ENCODE measurements at regions not wholly inside any gene's neighbourhood (a gene's known extent, or its start where the extent isn't known, plus 50 kb on each side); places are given as distances from the start of the nearest gene placed in this dataset.

- DNase-seq (ENCODE audit: low read depth): no peak
- TF ChIP-seq, protein P1, sequence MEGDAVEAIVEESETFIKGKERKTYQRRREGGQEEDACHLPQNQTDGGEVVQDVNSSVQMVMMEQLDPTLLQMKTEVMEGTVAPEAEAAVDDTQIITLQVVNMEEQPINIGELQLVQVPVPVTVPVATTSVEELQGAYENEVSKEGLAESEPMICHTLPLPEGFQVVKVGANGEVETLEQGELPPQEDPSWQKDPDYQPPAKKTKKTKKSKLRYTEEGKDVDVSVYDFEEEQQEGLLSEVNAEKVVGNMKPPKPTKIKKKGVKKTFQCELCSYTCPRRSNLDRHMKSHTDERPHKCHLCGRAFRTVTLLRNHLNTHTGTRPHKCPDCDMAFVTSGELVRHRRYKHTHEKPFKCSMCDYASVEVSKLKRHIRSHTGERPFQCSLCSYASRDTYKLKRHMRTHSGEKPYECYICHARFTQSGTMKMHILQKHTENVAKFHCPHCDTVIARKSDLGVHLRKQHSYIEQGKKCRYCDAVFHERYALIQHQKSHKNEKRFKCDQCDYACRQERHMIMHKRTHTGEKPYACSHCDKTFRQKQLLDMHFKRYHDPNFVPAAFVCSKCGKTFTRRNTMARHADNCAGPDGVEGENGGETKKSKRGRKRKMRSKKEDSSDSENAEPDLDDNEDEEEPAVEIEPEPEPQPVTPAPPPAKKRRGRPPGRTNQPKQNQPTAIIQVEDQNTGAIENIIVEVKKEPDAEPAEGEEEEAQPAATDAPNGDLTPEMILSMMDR (IDR thresholded peaks at IDR 0.05; ENCODE audit: insufficient read depth, low read depth, low read length, missing control alignments): no peak
- no peak overlapping the region for H3K4me3 ChIP-seq (ENCODE audit: low read depth, low read length)
Measured at GRCh38 chr9:95587021-95587964, 70.5 kb upstream of the PTCH1 start.

DNA sequence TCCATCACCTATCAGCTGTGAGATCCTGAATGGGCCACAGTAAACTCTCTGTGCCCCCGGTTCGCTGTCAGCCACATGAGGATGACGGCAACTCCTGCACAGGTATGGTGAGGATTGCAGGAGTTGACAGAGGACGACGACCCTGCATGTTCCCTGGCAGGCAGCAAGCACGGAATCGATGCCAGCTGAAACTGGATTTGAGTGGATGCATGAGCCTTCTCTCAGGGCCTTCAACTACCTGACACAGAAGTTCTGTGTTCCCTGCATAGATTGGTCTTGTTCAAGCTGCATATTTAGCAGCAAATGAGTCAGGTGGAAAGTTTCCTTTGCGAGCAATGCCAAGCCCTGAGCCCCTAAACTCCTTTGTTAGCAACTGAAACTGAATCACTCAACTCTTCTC, 69.6 kb upstream of the PTCH1 start:
- DNase-seq (ENCODE audit: low read depth): no peak
- TF ChIP-seq, protein P1 (IDR thresholded peaks at IDR 0.05; ENCODE audit: insufficient read depth, low read depth, low read length, missing control alignments): no peak
- no peak overlapping the region for H3K4me3 ChIP-seq (ENCODE audit: low read depth, low read length)

DNA sequence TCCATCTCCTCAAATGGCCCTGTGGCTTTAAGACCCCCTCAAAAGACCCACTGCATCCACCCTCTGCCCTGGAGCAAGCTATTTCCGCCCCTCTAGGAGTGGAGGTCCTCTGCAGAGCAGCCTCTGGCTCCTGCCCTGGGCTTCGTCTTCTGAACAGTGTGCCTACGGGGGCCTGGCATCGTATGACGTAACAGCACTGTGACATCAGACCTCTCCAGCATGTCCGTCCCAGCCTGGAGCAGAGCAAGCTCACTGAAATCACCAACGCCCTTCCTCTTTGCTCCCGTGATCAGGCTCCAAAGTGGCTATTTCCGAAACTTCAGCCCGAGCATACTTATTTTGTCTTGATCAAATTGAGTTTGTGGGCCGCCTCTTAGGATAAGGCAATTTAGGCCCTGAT, 69.1 kb upstream of the PTCH1 start:
- H3K4me3 ChIP-seq (ENCODE audit: low read depth, low read length): no peak overlapping the region
- TF ChIP-seq, protein P1 (IDR thresholded peaks at IDR 0.05; ENCODE audit: insufficient read depth, low read depth, low read length, missing control alignments): no peak
- no peak for DNase-seq (ENCODE audit: low read depth)

DNA sequence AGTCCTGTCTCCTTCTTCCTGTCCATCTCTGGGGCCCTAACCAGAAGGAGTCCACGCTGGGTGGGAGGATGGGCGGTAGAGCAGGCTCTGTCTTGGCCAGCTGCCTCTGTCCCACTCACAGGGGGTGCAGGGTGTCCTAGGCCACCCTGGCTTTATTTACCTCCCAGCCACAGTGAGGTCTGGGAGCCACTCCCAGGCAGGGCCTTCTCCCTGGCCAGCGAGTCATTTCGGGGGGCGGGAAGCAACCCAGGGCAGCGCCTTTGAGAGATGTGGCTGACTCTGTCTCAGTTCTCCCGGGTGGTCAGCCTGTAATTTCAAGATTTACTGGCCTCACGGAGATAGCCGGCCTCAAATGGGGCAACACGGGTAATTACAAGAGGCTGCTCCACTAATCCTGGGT, 67.4 kb upstream of the PTCH1 start:
- TF ChIP-seq, protein P1 (IDR thresholded peaks at IDR 0.05; ENCODE audit: insufficient read depth, low read depth, low read length, missing control alignments): no peak
- no peak overlapping the region for H3K4me3 ChIP-seq (ENCODE audit: low read depth, low read length)
- DNase-seq (ENCODE audit: low read depth): no peak

DNA sequence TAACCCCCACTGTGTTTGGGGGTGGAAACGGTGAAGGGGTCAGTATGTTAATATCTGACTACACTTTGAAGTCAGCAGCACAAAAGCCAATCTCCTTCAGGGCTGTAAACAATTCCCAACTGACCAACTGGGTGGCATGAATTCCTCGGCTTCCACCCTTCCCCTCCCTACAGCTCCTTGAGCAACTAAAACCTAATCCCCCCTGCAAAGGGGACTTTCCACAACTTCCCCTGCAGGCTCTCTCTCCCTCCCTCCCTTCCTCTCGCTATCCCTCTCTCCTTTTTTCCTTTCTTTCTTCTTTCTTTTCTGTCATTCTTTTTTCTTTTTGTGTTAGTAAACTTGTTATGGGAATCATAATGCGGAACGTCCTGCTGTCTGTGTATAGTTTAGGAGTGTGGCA, 65.1 kb upstream of the PTCH1 start:
- no peak for DNase-seq (ENCODE audit: low read depth)
- H3K4me3 ChIP-seq (ENCODE audit: low read depth, low read length): no peak overlapping the region
- TF ChIP-seq, protein P1 (IDR thresholded peaks at IDR 0.05; ENCODE audit: insufficient read depth, low read depth, low read length, missing control alignments): no peak

DNA sequence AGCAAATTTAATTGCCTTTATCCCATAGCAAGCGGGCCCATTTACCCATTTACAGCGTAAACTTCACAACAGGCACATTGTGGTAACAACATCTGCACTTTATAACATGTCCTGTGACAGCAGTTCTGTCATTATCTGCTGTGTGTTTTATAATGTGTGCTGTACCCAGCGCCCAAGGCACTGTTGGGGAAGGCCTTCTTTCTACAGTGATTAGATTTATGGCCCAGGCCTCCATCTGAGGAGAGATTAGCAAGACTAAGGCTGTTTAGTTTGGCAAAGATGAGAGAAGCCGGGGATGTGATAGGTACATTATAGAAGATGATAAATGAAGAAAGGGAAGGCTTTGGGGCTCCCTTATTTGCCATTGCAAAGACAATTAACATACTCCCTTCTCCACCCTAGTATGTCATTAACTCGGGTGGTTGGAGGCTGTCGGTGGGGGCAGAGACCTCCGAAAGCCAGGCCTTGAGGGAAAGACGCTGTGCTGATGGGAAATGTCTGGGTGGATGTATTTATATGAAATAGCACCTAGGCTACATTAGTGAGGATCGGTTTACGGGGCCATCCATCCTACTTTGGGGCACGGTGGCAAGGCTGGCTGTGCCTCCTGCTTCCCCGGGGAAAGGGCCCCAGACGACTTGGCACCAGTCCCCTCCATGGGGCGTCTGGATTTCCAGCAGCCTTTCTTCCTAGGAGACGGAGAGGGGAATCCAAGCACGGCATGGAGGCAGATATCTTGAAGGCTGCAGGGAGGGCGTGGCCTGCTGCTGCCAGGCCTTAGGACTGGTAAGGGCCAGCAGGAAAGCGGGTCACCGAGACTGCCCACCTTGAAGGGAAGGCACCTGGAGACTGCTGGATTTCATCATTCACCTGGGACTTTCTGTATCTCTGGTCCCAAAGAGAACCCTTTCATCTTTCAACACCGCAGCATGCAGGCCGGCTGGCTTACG, 64.3 kb upstream of the PTCH1 start:
- no peak for DNase-seq (ENCODE audit: low read depth)
- TF ChIP-seq, protein P1 (IDR thresholded peaks at IDR 0.05; ENCODE audit: insufficient read depth, low read depth, low read length, missing control alignments): no peak
- no peak overlapping the region for H3K4me3 ChIP-seq (ENCODE audit: low read depth, low read length)

Data from GM12865 (cell line).